GM21526 (cell line): ENCODE measurements at regions not wholly inside any gene's neighbourhood (a gene's known extent, or its start where the extent isn't known, plus 50 kb on each side); places are given as distances from the start of the nearest gene placed in this dataset.

Source experiments
- ATAC-seq: cut with Tn5 transposase; IDR thresholded peaks from one replicate; pipeline ENCODE4 v1.9.1; 2021; ENCODE audit warnings: moderate library complexity; ENCODE audit not compliant: unreplicated experiment, low FRiP score

DNA sequence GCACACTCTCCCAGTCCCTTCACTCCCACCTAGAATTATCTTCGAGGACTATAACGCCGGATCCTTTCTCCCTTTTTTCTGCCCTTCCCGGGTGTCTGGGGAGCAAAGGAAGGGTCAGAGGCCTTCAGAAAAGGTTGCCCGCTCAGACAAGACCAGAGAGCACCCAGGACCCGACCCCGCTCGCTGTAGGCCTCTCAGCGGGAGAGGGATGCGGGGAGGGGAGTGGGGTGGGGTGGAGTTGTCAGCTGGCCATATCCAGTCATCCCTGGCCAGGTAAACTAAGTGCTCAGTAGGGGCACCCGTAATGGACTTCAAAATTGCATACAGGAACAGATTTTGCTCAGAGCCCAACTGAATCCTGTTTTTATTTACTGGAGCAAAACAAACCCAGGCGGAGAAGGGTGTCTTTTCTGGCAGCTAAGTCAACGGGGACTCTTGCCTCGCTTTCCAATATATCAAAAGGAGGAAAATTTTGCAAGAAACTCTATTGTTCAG, 65.0 kb downstream of the NOL4 start:
- no peak for ATAC-seq

DNA sequence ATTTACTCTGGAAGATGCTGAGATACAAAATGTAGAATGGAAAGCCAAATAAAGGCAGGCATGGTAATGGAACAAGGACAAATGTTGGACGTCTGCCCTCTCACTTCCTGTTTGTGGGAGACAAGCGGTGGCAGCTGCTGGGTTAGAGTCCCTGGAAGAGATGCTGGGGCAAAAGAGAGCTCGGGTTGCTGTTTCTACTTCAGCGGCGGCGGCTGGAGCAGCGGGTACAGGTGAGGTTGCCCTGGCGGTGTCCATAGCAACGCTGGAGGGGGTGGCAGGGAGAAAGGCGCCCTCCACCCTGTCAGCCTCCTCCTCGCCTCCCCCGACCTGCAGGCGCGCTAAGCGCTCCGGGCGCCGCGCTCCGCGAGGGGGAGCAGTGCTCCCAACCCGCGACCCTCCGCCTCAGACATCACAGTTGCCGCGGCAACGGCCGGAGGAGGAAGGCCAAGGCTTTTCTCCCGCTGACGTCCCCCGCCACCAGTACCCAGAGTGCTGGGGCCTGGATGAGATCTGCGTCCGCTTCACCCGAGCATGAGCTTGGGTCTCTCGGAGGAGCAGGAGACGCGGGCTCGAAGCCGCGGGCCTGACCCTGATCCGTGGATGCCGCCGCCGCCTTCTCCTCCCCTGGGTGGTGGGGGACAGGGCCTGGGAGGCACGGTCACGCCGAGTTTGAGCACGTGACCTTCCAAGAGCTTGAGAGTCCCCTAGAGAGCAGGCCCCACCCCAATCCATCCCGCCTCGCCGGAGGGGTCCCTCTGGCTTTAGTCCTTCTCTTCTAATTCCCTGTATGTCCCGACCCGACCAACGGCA, 65.6 kb downstream of the NOL4 start:
- ATAC-seq = no peak

DNA sequence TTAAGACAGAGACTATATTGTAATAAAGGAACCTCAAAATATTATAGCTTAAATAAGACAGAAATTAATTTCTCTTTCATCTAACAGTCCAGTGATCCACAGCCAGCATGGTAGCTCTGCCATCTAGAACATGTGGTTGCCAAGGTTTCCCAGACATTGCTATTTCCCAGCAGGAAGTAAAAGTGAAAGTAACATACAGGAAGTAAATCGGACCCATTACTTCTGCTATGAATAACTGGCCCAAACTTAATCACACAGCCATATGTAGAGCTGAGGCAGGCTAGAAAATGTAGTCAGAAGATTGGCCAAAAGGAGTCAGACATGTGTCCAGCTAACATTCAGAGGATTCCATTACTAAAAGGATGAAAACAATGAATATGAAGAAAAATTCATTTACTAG, 71.0 kb downstream of the NOL4 start:
- no peak for ATAC-seq

DNA sequence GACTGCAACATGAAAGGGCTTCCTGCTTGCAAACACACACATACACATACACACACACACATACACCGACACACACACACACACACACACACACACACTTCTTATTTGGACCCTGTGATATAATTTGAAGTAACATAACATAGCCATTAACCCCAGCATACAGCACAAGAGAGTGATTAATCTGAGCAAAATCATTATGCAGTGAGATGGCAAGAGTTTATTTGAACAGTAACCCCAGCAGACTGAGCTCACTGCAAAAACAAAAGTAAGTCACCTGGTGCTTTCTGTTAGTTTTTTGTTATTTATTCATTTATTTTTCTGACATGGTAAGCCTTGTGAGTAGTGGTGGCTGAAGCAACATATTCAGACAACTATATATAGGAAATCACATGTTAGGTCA, 93.7 kb downstream of the NOL4 start:
- ATAC-seq = no peak

DNA sequence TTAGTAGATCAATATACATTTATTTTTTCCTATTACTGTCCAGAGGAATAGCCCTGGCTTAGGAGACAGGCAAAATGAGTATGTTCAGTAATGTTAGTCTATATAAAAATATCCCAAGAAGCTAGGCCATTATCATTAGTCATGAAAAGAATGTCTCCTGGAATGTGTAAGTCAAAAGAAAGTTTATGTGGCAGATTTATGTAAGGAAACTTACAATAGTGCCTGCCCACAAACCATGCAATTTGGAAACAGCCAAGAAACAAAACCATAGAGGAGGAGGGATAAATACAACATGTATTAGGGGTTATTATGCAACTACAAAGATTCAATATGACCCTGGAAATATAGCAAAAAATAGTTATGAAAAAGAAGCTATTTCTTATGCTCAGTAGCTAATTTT, 96.3 kb downstream of the NOL4 start:
- ATAC-seq = no peak

DNA sequence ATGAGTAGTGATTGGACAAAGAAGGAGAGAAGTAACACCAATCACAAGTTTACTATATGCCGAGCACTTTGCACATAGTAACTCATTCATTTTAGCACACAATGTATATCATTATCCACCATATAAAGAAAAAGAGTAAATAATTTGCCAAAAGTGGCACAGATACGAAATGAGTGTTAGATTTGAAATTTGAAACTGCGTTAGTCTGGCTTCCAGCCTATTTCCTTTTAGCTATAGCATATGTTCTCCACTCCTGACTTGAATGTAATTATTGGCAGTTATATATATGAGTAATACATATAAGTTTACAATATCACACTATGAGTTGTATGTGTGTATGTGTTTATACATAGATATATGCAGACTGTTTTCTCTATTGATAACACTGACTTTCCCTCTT, 98.6 kb downstream of the NOL4 start:
- no peak for ATAC-seq

DNA sequence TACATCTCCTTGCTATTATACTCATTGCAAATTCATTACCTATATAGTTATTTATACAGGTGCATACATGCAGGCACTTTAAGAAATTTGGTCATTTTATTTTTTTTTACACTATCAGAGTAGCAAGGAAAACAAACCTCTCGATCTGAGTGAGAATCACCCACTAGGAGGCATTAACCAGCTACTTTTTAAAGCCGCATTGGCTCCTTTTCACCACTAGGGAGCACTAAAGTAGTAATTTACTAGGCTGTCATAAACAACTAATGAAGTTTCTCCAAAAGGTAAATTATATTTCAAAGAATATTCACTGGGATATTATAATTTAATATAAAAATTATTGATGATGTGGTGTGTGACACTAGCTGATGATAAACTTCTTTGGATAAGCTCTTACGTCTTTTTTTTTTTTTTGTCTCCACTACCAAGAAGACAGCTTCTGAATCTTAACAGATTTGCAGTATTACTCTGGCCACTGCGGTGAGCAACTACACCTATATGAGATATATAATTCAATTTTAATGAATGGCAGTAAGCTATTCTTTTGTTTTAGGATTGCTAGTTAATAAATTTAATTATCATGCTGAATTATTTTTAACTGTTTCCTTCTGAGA, 101.9 kb downstream of the NOL4 start:
- peak; percentile 99 for ATAC-seq

DNA sequence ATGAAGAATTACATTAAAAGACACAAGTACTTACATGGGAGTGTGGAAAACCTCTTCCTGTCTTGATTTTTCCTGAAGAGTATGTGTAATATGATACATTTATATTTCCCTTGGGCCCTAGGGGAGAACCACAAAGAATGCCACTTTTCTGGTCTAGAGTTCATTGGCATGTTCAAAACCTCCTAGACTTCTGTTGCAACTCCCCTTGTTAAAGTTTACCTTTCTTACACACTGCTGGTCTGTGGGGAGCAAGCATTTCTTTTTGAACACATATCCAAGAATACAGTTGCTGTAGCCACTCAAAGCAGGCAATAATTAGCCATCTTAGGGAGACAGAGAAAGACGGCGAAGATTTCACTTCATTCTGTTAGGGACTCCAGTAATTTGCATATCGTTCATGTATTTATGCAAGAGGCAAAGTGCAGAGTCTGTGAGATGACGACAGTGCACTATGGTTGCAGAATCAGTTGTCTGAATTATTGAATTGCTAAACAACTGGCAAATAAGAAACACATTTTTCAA, 103.5 kb downstream of the NOL4 start:
- no peak for ATAC-seq

DNA sequence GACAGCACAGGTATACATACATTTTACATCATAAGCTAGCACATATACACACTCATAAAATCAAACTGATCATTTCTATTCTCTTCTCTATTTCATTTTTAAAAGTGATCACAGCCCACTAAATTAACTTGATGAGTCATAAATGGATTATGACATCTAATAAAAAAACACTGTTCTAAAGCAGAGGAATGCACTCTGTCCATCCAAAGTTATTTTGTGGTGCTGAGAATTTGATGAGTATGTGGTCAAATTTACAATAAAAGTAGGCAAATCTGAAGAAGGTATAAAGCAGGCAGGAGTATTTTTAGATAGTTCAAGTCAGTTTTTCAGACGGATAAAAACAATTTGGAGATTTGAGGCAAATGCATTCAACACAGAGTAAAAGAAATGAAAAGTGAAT, 104.4 kb downstream of the NOL4 start:
- ATAC-seq = no peak

DNA sequence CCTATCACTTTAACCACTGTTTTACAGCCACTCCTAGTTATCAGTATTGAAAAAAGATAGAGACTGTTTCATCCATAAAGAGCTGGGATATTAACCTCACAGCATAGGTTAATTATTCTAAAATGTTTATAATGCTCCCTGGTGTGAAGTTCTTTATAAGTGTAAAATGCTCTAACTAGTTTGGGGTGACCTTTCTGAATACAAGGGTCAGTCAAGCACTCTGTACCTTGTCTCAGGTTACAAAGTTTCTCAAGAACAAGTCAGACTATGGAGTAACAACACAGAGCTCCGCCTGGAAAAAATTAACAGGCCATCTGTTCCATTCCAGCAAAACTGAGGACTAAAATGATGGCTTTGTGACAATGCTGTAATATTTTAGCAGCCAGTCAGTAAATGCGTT, 107.4 kb downstream of the NOL4 start:
- ATAC-seq = no peak

DNA sequence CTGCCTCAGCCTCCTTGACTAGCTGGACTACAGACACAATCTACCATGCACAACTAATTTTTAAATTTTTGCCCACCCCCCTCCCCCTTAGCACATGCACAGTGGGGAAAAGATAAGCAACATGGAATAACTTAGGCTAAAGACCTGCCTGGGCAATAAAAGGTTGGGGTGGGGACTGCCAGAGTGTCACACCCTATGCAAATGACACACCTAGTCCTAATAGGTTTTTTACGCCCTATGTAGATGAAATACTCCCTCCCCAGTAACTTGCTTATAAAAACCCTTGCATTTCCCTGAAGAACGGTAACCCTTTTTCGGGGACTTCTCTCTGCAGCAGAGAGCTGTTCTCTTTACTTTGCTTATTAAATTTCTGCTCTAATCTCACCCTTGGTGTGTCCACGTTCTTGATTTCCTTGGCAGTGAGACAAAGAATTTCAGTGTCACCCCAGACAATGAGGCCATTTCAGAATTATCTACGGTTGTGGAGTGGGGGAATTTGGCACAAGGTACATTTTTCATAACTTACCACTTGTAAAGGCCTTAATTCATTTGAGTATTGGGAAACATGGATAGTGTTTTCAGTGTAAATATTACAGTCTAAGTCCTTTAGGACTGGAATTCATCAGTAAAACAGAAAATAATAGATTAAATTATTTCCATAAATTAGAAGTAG, 109.2 kb downstream of the NOL4 start:
- no peak for ATAC-seq

DNA sequence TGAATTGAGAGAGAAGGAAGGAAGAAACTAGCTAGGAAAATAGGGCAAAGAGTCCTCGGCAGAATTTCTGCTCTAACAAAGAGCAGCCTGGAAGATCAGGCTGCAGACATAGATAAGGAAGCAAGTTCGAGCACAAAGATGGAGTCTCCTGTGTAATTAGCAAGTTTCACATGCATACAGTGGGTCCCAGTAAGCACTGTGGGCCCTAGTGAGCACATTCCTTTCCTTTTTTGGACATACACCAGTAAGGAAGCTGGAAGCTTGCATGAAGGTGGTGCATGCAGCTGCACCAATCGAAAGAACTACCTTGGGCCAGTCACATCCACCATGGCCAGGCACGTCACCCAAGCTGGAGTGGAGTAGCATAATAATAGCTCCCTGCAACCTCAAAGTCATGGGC, 109.7 kb downstream of the NOL4 start:
- no peak for ATAC-seq

DNA sequence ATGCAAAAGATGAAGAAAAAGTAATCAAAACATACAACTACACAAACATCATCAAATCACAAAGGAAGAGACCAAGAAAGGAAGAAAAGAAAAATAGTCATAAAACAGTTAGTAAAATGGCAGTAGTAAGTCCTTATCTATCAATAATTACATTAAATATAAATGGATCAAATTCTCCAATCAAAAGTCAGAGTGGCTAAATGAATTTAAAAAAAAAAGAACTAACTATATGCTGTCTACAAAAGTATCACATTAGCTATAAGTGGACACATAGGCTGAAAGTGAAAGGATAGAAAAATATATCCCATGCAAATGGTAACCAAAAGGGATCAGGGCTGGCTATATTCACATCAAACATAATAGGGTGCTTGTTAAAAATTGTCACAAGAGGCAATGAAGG, 116.5 kb downstream of the NOL4 start:
- no peak for ATAC-seq

DNA sequence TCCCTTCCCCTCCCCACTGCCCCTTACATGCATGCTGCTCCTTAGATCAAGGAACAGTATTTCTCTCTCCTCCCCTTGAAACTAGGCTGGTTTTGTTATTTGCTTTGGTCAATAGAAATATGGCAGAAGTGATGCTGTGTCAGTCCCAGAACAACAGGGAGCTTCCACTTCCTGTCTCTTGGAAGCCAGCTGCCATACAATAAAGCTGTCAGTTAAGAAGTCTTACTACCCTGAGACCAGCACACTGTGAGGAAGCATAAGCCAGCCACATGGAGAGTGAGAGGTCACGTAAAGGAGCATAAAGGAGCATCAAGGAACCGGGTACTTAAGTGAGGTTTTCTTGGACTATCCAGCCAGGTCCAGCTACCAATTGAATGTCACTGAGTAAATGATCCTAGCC, 126.6 kb downstream of the NOL4 start:
- no peak for ATAC-seq

DNA sequence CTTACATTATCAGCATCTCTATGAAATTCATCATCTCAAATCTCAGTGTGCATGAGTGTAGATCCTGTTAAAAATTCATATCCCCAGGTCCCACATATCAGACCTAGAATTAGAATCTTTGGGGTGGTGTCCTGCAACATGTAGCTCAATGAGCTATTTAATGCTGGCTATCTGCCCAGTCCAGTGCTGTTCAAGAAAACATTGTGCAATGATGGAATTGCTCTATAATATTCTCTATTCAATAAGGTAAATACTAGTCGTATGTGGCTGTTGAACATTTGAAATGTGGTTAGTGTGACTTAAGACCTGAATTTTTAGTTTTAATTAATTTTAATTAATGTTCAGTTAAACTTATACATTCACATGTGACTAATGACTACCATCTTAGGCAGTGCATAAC, 127.4 kb downstream of the NOL4 start:
- no peak for ATAC-seq

DNA sequence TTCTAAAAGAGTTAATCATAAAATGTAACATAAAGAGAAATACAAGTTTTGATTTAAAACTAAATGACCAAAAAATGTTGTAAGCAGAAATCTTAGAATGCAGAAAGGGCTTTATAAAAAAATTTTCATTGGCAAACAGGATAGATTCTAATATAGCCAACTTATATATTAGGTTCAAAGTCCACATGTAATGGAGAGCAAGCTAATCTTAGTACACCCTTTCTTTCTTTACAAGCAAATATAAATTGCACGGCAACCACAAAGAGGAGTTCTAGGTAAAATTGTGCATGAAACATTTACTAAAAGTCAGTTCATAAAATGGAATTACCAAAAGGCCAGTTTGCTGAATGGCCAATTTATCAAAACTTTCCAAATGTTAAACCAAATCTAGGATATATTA, 130.6 kb downstream of the NOL4 start:
- no peak for ATAC-seq

DNA sequence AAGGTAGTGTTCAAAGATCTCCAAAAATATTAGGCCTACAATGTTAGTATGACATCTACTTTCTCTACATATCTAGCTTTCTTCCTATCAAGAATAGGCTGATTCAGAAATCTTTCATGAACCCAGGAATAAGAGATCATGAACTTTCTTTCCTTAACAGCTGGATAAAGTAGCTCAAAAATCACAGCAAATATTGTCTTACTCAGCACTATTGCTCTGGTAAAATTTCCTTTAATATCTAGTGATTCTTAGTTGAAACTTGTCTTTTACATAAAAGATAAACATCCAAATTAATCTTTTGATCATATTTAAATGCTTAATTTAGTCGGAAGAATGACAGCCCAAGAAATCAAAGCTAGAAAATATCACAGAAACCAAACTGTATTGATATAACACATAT, 131.9 kb downstream of the NOL4 start:
- ATAC-seq = no peak

DNA sequence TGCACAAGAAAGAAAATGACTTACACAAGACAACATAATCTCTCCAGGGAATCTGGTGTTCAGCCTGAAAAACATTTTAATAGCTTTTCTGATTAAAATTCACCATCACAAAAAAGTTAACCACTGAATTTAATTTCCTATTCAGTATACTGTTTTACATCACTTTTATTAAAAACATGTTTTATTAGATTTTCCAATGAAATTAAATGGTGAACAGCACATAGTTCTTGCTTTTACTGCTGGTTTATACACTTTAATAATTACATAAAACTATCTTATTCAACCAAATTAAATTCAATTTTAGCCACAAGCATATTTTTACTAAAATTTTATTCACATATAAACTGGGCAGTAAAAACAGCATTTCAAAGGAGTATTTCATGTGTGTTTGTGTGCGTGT, 138.3 kb downstream of the NOL4 start:
- ATAC-seq = no peak

DNA sequence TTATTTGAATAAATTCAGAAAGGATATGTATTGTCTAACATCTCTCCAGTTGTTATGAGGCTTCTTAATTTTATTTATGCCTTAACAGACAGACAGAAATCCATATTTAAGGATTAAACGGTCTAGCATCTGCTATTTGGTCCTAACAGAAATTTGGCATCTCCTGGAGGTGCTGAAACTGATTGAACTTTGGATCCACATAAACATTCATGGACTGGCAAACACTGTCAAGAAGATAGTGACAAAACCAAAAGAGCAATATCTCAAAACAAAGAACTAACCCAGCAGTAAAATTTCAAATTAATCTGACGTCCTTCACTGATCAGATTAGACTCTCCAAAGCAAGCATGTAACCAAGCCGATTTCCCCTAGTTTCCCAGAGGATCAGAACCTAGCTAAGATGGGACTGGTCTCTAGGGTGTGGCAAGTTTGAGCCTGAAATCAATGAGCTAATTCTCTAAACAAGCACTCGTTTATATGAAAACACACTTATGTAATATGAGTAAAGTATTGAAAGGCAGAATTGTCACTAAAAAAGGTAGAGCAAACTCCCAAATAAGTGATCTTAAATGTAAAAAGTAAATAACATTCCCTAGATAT, 139.5 kb downstream of the NOL4 start:
- no peak for ATAC-seq

DNA sequence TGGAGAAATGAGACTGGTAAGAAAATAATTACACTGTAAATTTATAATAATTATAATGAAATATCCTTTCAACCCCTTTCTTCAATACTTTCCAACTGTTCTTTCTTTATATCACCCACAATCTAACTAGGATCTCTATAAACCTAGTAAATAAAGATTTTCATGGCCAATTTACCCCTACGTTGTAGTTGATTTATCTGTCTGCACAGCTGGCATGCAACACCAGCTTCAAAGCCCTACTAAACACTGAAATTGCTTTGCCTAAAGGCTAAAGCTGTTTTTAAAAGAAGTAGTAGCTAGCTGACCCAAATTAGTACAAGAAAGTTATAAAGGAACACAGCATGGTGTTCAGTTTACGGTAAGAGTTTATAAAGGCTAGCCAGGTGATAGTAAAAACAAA, 140.1 kb downstream of the NOL4 start:
- ATAC-seq = no peak

DNA sequence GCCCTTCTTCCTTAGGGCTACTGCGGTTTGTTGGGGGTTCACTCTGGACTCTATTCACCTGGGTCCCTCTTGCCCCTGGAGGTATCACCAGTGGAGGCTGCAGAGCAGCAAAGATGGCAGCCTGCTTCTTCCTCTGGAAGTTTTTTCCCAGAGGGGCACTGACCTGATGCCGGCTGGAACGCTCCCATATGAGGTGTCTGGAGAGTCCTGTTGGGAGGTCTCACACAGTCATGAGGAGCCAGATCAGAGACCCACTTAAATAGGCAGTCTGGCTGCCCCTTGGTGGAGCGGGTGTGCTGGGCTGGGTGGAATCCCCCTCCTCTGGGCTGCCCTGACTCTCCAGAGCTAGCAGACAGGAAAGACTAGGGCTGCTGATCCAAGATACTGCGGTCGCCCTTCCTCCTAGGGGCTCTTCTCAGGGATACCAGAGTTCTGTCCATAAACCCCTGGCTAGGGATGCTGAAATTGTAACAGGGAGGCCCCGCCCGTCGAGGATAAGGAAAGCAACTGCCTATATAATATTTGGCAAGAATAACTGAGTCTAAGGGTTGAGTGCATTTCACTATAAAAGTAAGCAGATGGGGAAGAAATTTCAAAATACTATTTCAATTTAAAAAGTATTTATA, 140.7 kb downstream of the NOL4 start:
- no peak for ATAC-seq
